Left lung (tissue), 4 donors: ENCODE measurements at regions not wholly inside any gene's neighbourhood (a gene's known extent, or its start where the extent isn't known, plus 50 kb on each side); places are given as distances from the start of the nearest gene placed in this dataset.
A peak's percentile ranks its signal among the peaks of the same experiment; 100 is the strongest.

Source experiments
- ATAC-seq: fragments of 200-7000 bp; cut with Tn5 transposase; one replicate; pipeline ENCODE4 v1.9.1; 2020; ENCODE audit warnings: moderate library complexity
- DNase-seq, 4 donors: peaks; one replicate each; pipeline ENCODE4 v3.0.0-alpha.2; 2013 to 2020
- H3K27ac ChIP-seq, 2 donors: fragments of 200-600 bp; sonication (generic) in 1 of 2; one replicate each; pipeline versions ENCODE4 v1.5.0 to v1.8.0; 2020 to 2021
- H3K27me3 ChIP-seq, 2 donors: fragments of 200-600 bp; sonication (generic) in 1 of 2; one replicate each; pipeline versions ENCODE4 v1.5.0 to v1.8.0; 2020 to 2021
- H3K36me3 ChIP-seq, 2 donors: fragments of 200-600 bp; sonication (generic) in 1 of 2; one replicate each; pipeline versions ENCODE4 v1.5.0 to v1.8.0; 2020 to 2021
- H3K4me1 ChIP-seq, 2 donors: fragments of 200-600 bp; one replicate each; pipeline ENCODE4 v1.8.0; 2021
- H3K4me3 ChIP-seq, 2 donors: fragments of 200-600 bp; sonication (generic) in 1 of 2; one replicate each; pipeline versions ENCODE4 v1.5.0 to v1.8.0; 2020 to 2021; ENCODE audit warnings: mild to moderate bottlenecking in 1 of 2
- H3K9me3 ChIP-seq, 2 donors: fragments of 200-600 bp; sonication (generic) in 1 of 2; one replicate each; pipeline versions ENCODE4 v1.5.0 to v1.8.0; 2020 to 2021
- CTCF ChIP-seq, 2 donors: fragments of 200-600 bp; sonication (generic) in 1 of 2; IDR thresholded peaks; one replicate each; pipeline versions ENCODE4 v1.5.0 to v1.8.0; 2021; ENCODE audit warnings: antibody characterized with exemption in 2 of 2
- intact Hi-C, 2 donors: fragments of 100-400 bp; cut with DNase I; formaldehyde crosslinking; loops; one replicate each; pipeline versions ENCODE4 v1.11.2 to v1.14.2; 2022
- donor health status: DM: no; HTN: yes; CAD: no.
- donor health status: DM: no; HTN: no; CAD: no.

GRCh38 chr20:40468759-40469158, 220.3 kb downstream of the MAFB start:
- ATAC-seq (no peak), DNase-seq (no peak)
- no peak for TF ChIP-seq CTCF (IDR thresholded peaks at IDR 0.05)
- H3K36me3 ChIP-seq, result no peaks in the 10 kb centered on the region
- peaks cover 0 to 28% of the 10 kb centered on the region in 2 donors for H3K4me1 ChIP-seq
- H3K27me3 ChIP-seq, result no peaks in the 10 kb centered on the region
- H3K4me3 ChIP-seq, result no peak overlapping the region
- no peaks in the 10 kb centered on the region for H3K9me3 ChIP-seq
- H3K27ac ChIP-seq, result no peak overlapping the region
- intact Hi-C loops, result no loop called here

GRCh38 chr20:40467703-40468411, 221.2 kb downstream of the MAFB start:
- intact Hi-C loops, result no loop called here
- H3K27ac ChIP-seq, result no peak overlapping the region
- no peak for TF ChIP-seq CTCF (IDR thresholded peaks at IDR 0.05)

GRCh38 chr20:40467067-40467466, 222.0 kb downstream of the MAFB start:
- intact Hi-C loops, result no loop called here
- H3K4me1 ChIP-seq, result peaks cover 0 to 39% of the 10 kb centered on the region in 2 donors
- ATAC-seq (no peak), DNase-seq (no peak)
- no peaks in the 10 kb centered on the region for H3K27me3 ChIP-seq
- TF ChIP-seq CTCF (IDR thresholded peaks at IDR 0.05), result no peak
- no peak overlapping the region for H3K4me3 ChIP-seq
- H3K27ac ChIP-seq, result no peak overlapping the region
- no peaks in the 10 kb centered on the region for H3K9me3 ChIP-seq
- no peaks in the 10 kb centered on the region for H3K36me3 ChIP-seq

More at GRCh38 chr20:40467703-40468411, 221.2 kb downstream of the MAFB start:
- DNase-seq (no peak), ATAC-seq (no peak)
- Histone ChIP-seq H3K36me3 (no peaks in the 10 kb centered on the region), H3K9me3 (no peaks in the 10 kb centered on the region), H3K27me3 (no peaks in the 10 kb centered on the region), H3K4me3 (no peak overlapping the region), H3K4me1 (peaks cover 0 to 37% of the 10 kb centered on the region in 2 donors)

GRCh38 chr20:40464731-40465208, 224.3 kb downstream of the MAFB start:
- DNase-seq, result no peak
- H3K4me1 ChIP-seq, result peaks cover 0 to 26% of the 10 kb centered on the region in 2 donors
- peak overlapping the region in 1 of 2 donors; percentile 82 for H3K27ac ChIP-seq
- no peaks in the 10 kb centered on the region for H3K27me3 ChIP-seq
- no peak overlapping the region for H3K4me3 ChIP-seq
- TF ChIP-seq CTCF (IDR thresholded peaks at IDR 0.05), result no peak
- no peaks in the 10 kb centered on the region for H3K9me3 ChIP-seq
- ATAC-seq, result peak; percentile 51
- intact Hi-C loops, result no loop called here
- H3K36me3 ChIP-seq, result no peaks in the 10 kb centered on the region

GRCh38 chr20:40463171-40463570, 225.9 kb downstream of the MAFB start:
- Histone ChIP-seq H3K9me3 (no peaks in the 10 kb centered on the region), H3K27me3 (no peaks in the 10 kb centered on the region), H3K27ac (peak overlapping the region in 1 of 2 donors; percentile 82), H3K4me1 (peaks cover 0 to 26% of the 10 kb centered on the region in 2 donors), H3K36me3 (no peaks in the 10 kb centered on the region), H3K4me3 (no peak overlapping the region)
- DNase-seq (peak in 1 of 4 donors; percentile 81), ATAC-seq (peak; percentile 30)
- intact Hi-C loops, result no loop called here
- no peak for TF ChIP-seq CTCF (IDR thresholded peaks at IDR 0.05)
